Mesenchymal stem cell (in vitro differentiated cells and primary cell): ENCODE measurements at regions not wholly inside any gene's neighbourhood (a gene's known extent, or its start where the extent isn't known, plus 50 kb on each side); places are given as distances from the start of the nearest gene placed in this dataset.

ENCODE experiments used
- DNase-seq: peaks from one replicate; pipeline ENCODE4 v3.0.0-alpha.2; 2013
- H2AFZ ChIP-seq: one replicate; pipeline ENCODE4 v1.6.1; 2013; ENCODE audit warnings: low read depth, mild to moderate bottlenecking, control low read depth, inconsistent platforms, low read length, moderate library complexity
- H2AK5ac ChIP-seq: 2 replicates; pipeline ENCODE4 v1.6.1; 2013; ENCODE audit warnings: low read length, moderate library complexity, mild to moderate bottlenecking, inconsistent platforms; ENCODE audit not compliant: severe bottlenecking
- H2BK120ac ChIP-seq: one replicate; pipeline ENCODE4 v1.6.1; 2013; ENCODE audit warnings: low read depth, mild to moderate bottlenecking, inconsistent platforms, low read length, moderate library complexity
- H2BK12ac ChIP-seq, 2 experiments: one replicate each; pipeline ENCODE4 v1.6.1; 2013; ENCODE audit warnings: inconsistent platforms in 2 of 2, low read length in 2 of 2, mild to moderate bottlenecking in 2 of 2, moderate library complexity in 2 of 2, control low read depth in 1 of 2
- H2BK15ac ChIP-seq: one replicate; pipeline ENCODE4 v1.6.1; 2013; ENCODE audit warnings: mild to moderate bottlenecking, low read depth, inconsistent platforms; ENCODE audit not compliant: poor library complexity, severe bottlenecking
- H2BK5ac ChIP-seq: 2 replicates; pipeline ENCODE4 v1.6.1; 2013; ENCODE audit warnings: low read depth, mild to moderate bottlenecking, low read length, control low read depth, inconsistent platforms; ENCODE audit not compliant: poor library complexity, severe bottlenecking
- H3K14ac ChIP-seq, 2 experiments: one replicate each; pipeline ENCODE4 v1.6.1; 2013; ENCODE audit warnings: inconsistent platforms in 2 of 2, low read length in 2 of 2, control low read depth in 1 of 2, mild to moderate bottlenecking in 1 of 2, moderate library complexity in 1 of 2
- H3K18ac ChIP-seq, 2 experiments: one replicate each; pipeline ENCODE4 v1.6.1; 2013; ENCODE audit warnings: inconsistent platforms in 2 of 2, low read length in 2 of 2, control low read depth in 1 of 2, low read depth in 1 of 2, mild to moderate bottlenecking in 1 of 2
- H3K23ac ChIP-seq, 2 experiments: one replicate each; pipeline ENCODE4 v1.6.1; 2013; ENCODE audit warnings: inconsistent platforms in 2 of 2, low read length in 2 of 2, mild to moderate bottlenecking in 2 of 2, moderate library complexity in 2 of 2, control low read depth in 1 of 2
- H3K27ac ChIP-seq: 2 replicates; pipeline ENCODE4 v1.5.1; 2013; ENCODE audit warnings: mild to moderate bottlenecking, moderate library complexity, low read length, control low read depth, inconsistent platforms; ENCODE audit not compliant: poor library complexity, severe bottlenecking
- H3K27me3 ChIP-seq, 2 experiments: 2 replicates each; pipeline versions ENCODE4 v1.6.1 to v1.7.0; 2013; ENCODE audit warnings: low read length in 2 of 2, mild to moderate bottlenecking in 2 of 2, moderate library complexity in 2 of 2, control low read depth in 1 of 2, inconsistent platforms in 1 of 2; ENCODE audit not compliant: control insufficient read depth in 1 of 2, insufficient read depth in 1 of 2
- H3K36me3 ChIP-seq, 2 experiments: 2 replicates each; pipeline versions ENCODE4 v1.6.1 to v1.7.0; 2013; ENCODE audit warnings: low read length in 2 of 2, control low read depth in 1 of 2, inconsistent platforms in 1 of 2, low read depth in 1 of 2, mild to moderate bottlenecking in 1 of 2; ENCODE audit not compliant: insufficient read depth in 2 of 2, control insufficient read depth in 1 of 2
- H3K4ac ChIP-seq, 2 experiments: one replicate each; pipeline ENCODE4 v1.6.1; 2013; ENCODE audit warnings: inconsistent platforms in 2 of 2, low read length in 2 of 2, mild to moderate bottlenecking in 2 of 2, moderate library complexity in 2 of 2, control low read depth in 1 of 2, low read depth in 1 of 2
- H3K4me1 ChIP-seq: 2 replicates; pipeline ENCODE4 v1.6.1; 2013; ENCODE audit warnings: low read depth, low read length, control low read depth; ENCODE audit not compliant: control insufficient read depth, insufficient read depth
- H3K4me2 ChIP-seq: 2 replicates; pipeline ENCODE4 v1.6.1; 2013; ENCODE audit warnings: low read length, mild to moderate bottlenecking, inconsistent platforms; ENCODE audit not compliant: poor library complexity, severe bottlenecking
- H3K4me3 ChIP-seq, 2 experiments: 2 replicates each; pipeline versions ENCODE4 v1.5.1 to v1.7.0; 2013; ENCODE audit warnings: low read length in 2 of 2, mild to moderate bottlenecking in 2 of 2, control low read depth in 1 of 2, low read depth in 1 of 2; ENCODE audit not compliant: insufficient read depth in 1 of 2
- H3K79me1 ChIP-seq: replicated peaks from 2 replicates; pipeline ENCODE4 v1.6.1; 2013; ENCODE audit warnings: mild to moderate bottlenecking, control low read depth, low read length, inconsistent platforms; ENCODE audit not compliant: poor library complexity, severe bottlenecking
- H3K9ac ChIP-seq: 2 replicates; pipeline ENCODE4 v1.7.0; 2013; ENCODE audit warnings: mild to moderate bottlenecking, low read length, moderate library complexity
- H3K9me3 ChIP-seq: 2 replicates; pipeline ENCODE4 v1.7.0; 2013; ENCODE audit warnings: mild to moderate bottlenecking, low read length; ENCODE audit not compliant: control insufficient read depth
- H4K8ac ChIP-seq: one replicate; pipeline ENCODE4 v1.6.1; 2013; ENCODE audit warnings: inconsistent platforms, mild to moderate bottlenecking, low read length, moderate library complexity
- H4K91ac ChIP-seq: one replicate; pipeline ENCODE4 v1.6.1; 2013; ENCODE audit warnings: mild to moderate bottlenecking, low read length, inconsistent platforms
- WGBS: methylation state at CpG from one replicate; pipeline ENCODE4 v1.1.7; 2013; ENCODE audit warnings: mixed read lengths; 5-methylcytosine and 5-hydroxymethylcytosine counted together

GRCh38 chr4:120355881-120356280 lies 289.2 kb upstream of the MAD2L1 start:
- Histone ChIP-seq H3K18ac (no peak overlapping the region), H2BK5ac (no peak overlapping the region), H2BK12ac (no peak overlapping the region), H3K4me2 (no peak overlapping the region), H3K36me3 (no peaks in the 10 kb centered on the region), H2AFZ (no peak overlapping the region), H4K91ac (no peak overlapping the region), H3K9me3 (no peaks in the 10 kb centered on the region), H3K9ac (no peak overlapping the region), H2BK15ac (no peak overlapping the region), H3K27me3 (no peaks in the 10 kb centered on the region), H3K23ac (no peak overlapping the region), H2AK5ac (no peak overlapping the region), H3K4ac (no peak overlapping the region), H3K4me3 (no peak overlapping the region), H3K79me1 (no peaks in the 10 kb centered on the region), H3K4me1 (no peaks in the 10 kb centered on the region), H2BK120ac (no peak overlapping the region), H3K14ac (no peak overlapping the region), H3K27ac (no peak overlapping the region), H4K8ac (no peak overlapping the region)
- no peak for DNase-seq

- Histone ChIP-seq H2BK5ac (no peak overlapping the region), H3K14ac (no peak overlapping the region), H3K23ac (no peak overlapping the region), H4K8ac (no peak overlapping the region), H3K18ac (no peak overlapping the region), H2BK12ac (no peak overlapping the region), H2BK15ac (no peak overlapping the region), H4K91ac (no peak overlapping the region), H2AFZ (no peak overlapping the region), H2BK120ac (no peak overlapping the region), H3K4me1 (no peaks in the 10 kb centered on the region), H3K27ac (no peak overlapping the region), H3K4me2 (no peak overlapping the region), H3K9me3 (no peaks in the 10 kb centered on the region), H3K9ac (no peak overlapping the region), H3K79me1 (no peaks in the 10 kb centered on the region), H3K36me3 (no peaks in the 10 kb centered on the region), H3K4me3 (no peak overlapping the region), H3K4ac (no peak overlapping the region), H3K27me3 (no peaks in the 10 kb centered on the region), H2AK5ac (no peak overlapping the region)
- WGBS, result no CpG with 5 or more reads among the region's 1 CpG
- no peak for DNase-seq
Observed at GRCh38 chr4:120354381-120354780, 287.7 kb upstream of the MAD2L1 start.

GRCh38 chr4:120353235-120353634 lies 286.6 kb upstream of the MAD2L1 start:
- 90% methylated on average over 5 of the region's 6 CpGs for WGBS
- Histone ChIP-seq H3K4me1 (no peaks in the 10 kb centered on the region), H3K4me2 (no peak overlapping the region), H3K79me1 (no peaks in the 10 kb centered on the region), H2BK12ac (no peak overlapping the region), H2BK5ac (no peak overlapping the region), H3K36me3 (no peaks in the 10 kb centered on the region), H2AK5ac (no peak overlapping the region), H3K4me3 (no peak overlapping the region), H3K27me3 (no peaks in the 10 kb centered on the region), H4K91ac (no peak overlapping the region), H2AFZ (no peak overlapping the region), H3K14ac (no peak overlapping the region), H2BK120ac (no peak overlapping the region), H2BK15ac (no peak overlapping the region), H3K9ac (no peak overlapping the region), H3K27ac (no peak overlapping the region), H3K4ac (no peak overlapping the region), H3K23ac (no peak overlapping the region), H3K18ac (no peak overlapping the region), H4K8ac (no peak overlapping the region), H3K9me3 (no peaks in the 10 kb centered on the region)
- DNase-seq, result no peak

GRCh38 chr4:120352739-120353138 lies 286.1 kb upstream of the MAD2L1 start:
- no peaks in the 10 kb centered on the region for H3K27me3 ChIP-seq
- WGBS, result 100% methylated on average over 1 of the region's 1 CpG

More at GRCh38 chr4:120352739-120353138, 286.1 kb upstream of the MAD2L1 start:
- Histone ChIP-seq H2BK15ac (no peak overlapping the region), H3K79me1 (no peaks in the 10 kb centered on the region), H3K14ac (no peak overlapping the region), H3K4me1 (no peaks in the 10 kb centered on the region), H4K91ac (no peak overlapping the region), H3K9ac (no peak overlapping the region), H4K8ac (no peak overlapping the region), H3K9me3 (no peaks in the 10 kb centered on the region), H2AFZ (no peak overlapping the region), H2AK5ac (no peak overlapping the region), H3K4me3 (no peak overlapping the region), H3K23ac (no peak overlapping the region), H3K4ac (no peak overlapping the region), H3K27ac (no peak overlapping the region), H2BK12ac (no peak overlapping the region), H3K36me3 (no peaks in the 10 kb centered on the region), H3K4me2 (no peak overlapping the region), H3K18ac (no peak overlapping the region), H2BK120ac (no peak overlapping the region), H2BK5ac (no peak overlapping the region)
- no peak for DNase-seq
